ENCODE measurements at regions not wholly inside any gene's neighbourhood (a gene's known extent, or its start where the extent isn't known, plus 50 kb on each side); places are given as distances from the start of the nearest gene placed in this dataset.

DNA sequence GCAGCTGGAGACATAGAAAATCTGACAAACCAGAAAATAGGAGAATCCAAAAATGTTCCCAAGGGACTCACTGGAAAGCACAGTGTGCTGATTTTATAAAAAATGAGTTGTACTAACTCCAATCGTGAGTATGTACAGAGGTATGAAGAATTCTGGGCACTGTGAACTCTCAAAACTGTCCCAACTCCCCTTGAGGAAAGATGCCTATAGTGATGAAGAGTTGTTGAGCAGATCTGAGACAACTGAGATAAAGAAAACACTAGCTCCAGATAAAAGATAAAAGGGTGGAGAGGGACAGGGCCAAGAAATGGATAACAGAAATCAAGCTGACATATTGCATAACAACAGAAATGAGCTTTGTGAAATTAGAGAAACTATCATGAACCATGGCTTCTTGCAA, 481.4 kb downstream of the MAFB start:
- H3K4me1 Mint-ChIP-seq = peaks cover 12% of the 10 kb centered on the region
- Histone ChIP-seq H3K36me3 (ENCODE audit: insufficient read depth) (no peaks in the 10 kb centered on the region), H3K27me3 (ENCODE audit: insufficient read depth) (no peaks in the 10 kb centered on the region), H3K27ac (ENCODE audit: low read depth) (no peak overlapping the region), H3K9me2 (ENCODE audit: insufficient read depth) (0 out of 2 replicates have a peak, but pooled peaks cover 4% of the 10 kb centered on the region), H4K20me1 (replicated peaks; ENCODE audit: insufficient read depth) (no peaks in the 10 kb centered on the region), H3K4me3 (no peak overlapping the region), H3K4me1 (ENCODE audit: insufficient read depth) (peaks cover 17% of the 10 kb centered on the region; the same call in 1 of the 2 replicates), H3F3A (replicated peaks; ENCODE audit: low read depth) (no peaks in the 10 kb centered on the region), H2AFZ (no peak overlapping the region), H3K79me2 (replicated peaks; ENCODE audit: insufficient read depth) (0 out of 2 replicates have a peak, but pooled peaks cover 3% of the 10 kb centered on the region), H3K4me2 (no peak overlapping the region)
- H3K27ac Mint-ChIP-seq = no peak overlapping the region
- no peak for ATAC-seq
- peaks cover 9% of the 10 kb centered on the region for H3K36me3 Mint-ChIP-seq (ENCODE audit: low read depth)
- no peak for DNase-seq (ENCODE audit: low spot score)
- H3K4me3 Mint-ChIP-seq = no peak overlapping the region
- H3K9me3 Mint-ChIP-seq = peaks cover 4% of the 10 kb centered on the region; the same call in 2 of the 3 replicates
- TF ChIP-seq, protein P1, sequence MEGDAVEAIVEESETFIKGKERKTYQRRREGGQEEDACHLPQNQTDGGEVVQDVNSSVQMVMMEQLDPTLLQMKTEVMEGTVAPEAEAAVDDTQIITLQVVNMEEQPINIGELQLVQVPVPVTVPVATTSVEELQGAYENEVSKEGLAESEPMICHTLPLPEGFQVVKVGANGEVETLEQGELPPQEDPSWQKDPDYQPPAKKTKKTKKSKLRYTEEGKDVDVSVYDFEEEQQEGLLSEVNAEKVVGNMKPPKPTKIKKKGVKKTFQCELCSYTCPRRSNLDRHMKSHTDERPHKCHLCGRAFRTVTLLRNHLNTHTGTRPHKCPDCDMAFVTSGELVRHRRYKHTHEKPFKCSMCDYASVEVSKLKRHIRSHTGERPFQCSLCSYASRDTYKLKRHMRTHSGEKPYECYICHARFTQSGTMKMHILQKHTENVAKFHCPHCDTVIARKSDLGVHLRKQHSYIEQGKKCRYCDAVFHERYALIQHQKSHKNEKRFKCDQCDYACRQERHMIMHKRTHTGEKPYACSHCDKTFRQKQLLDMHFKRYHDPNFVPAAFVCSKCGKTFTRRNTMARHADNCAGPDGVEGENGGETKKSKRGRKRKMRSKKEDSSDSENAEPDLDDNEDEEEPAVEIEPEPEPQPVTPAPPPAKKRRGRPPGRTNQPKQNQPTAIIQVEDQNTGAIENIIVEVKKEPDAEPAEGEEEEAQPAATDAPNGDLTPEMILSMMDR (conservative IDR thresholded peaks at IDR 0.05; ENCODE audit: low read depth in 2 of 2) = no peak
- TF ChIP-seq STAT1 (IDR thresholded peaks at IDR 0.05; ENCODE audit: unreplicated experiment) (no peak), EZH2phosphoT487 (IDR thresholded peaks at IDR 0.05; ENCODE audit: unreplicated experiment) (no peak), REST (IDR thresholded peaks at IDR 0.05; ENCODE audit: unreplicated experiment) (no peak), ZNF114 (CRISPR knock-in tag; IDR thresholded peaks at IDR 0.05) (no peak), NANOG (IDR thresholded peaks at IDR 0.05; ENCODE audit: borderline replicate concordance) (no peak), ZNF331 (CRISPR knock-in tag; IDR thresholded peaks at IDR 0.05; ENCODE audit: low read depth) (no peak), CREB1 (CRISPR knock-in tag; IDR thresholded peaks at IDR 0.05; ENCODE audit: low read depth) (no peak), EZH2 (IDR thresholded peaks at IDR 0.05; ENCODE audit: low read depth, unreplicated experiment) (no peak), POLR2AphosphoS5 (IDR thresholded peaks at IDR 0.05; ENCODE audit: low read depth) (no peak), JUNB (IDR thresholded peaks at IDR 0.05; ENCODE audit: unreplicated experiment) (no peak)
- TF ChIP-seq, protein P2, sequence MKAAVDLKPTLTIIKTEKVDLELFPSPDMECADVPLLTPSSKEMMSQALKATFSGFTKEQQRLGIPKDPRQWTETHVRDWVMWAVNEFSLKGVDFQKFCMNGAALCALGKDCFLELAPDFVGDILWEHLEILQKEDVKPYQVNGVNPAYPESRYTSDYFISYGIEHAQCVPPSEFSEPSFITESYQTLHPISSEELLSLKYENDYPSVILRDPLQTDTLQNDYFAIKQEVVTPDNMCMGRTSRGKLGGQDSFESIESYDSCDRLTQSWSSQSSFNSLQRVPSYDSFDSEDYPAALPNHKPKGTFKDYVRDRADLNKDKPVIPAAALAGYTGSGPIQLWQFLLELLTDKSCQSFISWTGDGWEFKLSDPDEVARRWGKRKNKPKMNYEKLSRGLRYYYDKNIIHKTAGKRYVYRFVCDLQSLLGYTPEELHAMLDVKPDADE (IDR thresholded peaks at IDR 0.05) = no peak
- TF ChIP-seq, protein P3, sequence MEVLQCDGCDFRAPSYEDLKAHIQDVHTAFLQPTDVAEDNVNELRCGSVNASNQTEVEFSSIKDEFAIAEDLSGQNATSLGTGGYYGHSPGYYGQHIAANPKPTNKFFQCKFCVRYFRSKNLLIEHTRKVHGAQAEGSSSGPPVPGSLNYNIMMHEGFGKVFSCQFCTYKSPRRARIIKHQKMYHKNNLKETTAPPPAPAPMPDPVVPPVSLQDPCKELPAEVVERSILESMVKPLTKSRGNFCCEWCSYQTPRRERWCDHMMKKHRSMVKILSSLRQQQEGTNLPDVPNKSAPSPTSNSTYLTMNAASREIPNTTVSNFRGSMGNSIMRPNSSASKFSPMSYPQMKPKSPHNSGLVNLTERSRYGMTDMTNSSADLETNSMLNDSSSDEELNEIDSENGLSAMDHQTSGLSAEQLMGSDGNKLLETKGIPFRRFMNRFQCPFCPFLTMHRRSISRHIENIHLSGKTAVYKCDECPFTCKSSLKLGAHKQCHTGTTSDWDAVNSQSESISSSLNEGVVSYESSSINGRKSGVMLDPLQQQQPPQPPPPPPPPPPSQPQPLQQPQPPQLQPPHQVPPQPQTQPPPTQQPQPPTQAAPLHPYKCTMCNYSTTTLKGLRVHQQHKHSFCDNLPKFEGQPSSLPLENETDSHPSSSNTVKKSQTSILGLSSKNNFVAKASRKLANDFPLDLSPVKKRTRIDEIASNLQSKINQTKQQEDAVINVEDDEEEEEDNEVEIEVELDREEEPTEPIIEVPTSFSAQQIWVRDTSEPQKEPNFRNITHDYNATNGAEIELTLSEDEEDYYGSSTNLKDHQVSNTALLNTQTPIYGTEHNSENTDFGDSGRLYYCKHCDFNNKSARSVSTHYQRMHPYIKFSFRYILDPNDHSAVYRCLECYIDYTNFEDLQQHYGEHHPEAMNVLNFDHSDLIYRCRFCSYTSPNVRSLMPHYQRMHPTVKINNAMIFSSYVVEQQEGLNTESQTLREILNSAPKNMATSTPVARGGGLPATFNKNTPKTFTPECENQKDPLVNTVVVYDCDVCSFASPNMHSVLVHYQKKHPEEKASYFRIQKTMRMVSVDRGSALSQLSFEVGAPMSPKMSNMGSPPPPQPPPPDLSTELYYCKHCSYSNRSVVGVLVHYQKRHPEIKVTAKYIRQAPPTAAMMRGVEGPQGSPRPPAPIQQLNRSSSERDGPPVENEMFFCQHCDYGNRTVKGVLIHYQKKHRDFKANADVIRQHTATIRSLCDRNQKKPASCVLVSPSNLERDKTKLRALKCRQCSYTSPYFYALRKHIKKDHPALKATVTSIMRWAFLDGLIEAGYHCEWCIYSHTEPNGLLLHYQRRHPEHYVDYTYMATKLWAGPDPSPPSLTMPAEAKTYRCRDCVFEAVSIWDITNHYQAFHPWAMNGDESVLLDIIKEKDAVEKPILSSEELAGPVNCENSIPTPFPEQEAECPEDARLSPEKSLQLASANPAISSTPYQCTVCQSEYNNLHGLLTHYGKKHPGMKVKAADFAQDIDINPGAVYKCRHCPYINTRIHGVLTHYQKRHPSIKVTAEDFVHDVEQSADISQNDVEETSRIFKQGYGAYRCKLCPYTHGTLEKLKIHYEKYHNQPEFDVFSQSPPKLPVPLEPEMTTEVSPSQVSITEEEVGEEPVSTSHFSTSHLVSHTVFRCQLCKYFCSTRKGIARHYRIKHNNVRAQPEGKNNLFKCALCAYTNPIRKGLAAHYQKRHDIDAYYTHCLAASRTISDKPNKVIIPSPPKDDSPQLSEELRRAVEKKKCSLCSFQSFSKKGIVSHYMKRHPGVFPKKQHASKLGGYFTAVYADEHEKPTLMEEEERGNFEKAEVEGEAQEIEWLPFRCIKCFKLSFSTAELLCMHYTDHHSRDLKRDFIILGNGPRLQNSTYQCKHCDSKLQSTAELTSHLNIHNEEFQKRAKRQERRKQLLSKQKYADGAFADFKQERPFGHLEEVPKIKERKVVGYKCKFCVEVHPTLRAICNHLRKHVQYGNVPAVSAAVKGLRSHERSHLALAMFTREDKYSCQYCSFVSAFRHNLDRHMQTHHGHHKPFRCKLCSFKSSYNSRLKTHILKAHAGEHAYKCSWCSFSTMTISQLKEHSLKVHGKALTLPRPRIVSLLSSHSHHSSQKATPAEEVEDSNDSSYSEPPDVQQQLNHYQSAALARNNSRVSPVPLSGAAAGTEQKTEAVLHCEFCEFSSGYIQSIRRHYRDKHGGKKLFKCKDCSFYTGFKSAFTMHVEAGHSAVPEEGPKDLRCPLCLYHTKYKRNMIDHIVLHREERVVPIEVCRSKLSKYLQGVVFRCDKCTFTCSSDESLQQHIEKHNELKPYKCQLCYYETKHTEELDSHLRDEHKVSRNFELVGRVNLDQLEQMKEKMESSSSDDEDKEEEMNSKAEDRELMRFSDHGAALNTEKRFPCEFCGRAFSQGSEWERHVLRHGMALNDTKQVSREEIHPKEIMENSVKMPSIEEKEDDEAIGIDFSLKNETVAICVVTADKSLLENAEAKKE (CRISPR knock-in tag; IDR thresholded peaks at IDR 0.05) = no peak
- H3K27me3 Mint-ChIP-seq (ENCODE audit: insufficient read depth, low read depth, poor library complexity) = no peaks in the 10 kb centered on the region
